GM23338 (cell line): ENCODE measurements at regions not wholly inside any gene's neighbourhood (a gene's known extent, or its start where the extent isn't known, plus 50 kb on each side); places are given as distances from the start of the nearest gene placed in this dataset.

ENCODE experiments used
- ATAC-seq: fragments of 200-7000 bp; cut with Tn5 transposase; 3 replicates; pipeline ENCODE4 v1.9.1; 2020
- DNase-seq: peaks from one replicate; pipeline ENCODE4 v3.0.0-alpha.2; 2015; ENCODE audit warnings: low spot score
- H2AFZ ChIP-seq: fragments of 200-600 bp; sonication (generic); 2 replicates; pipeline ENCODE4 v1.8.0; 2016; ENCODE audit warnings: antibody characterized with exemption, mild to moderate bottlenecking, moderate library complexity
- H3F3A ChIP-seq: fragments of 200-600 bp; sonication (generic); replicated peaks from 2 replicates; pipeline ENCODE4 v1.8.0; 2017; ENCODE audit warnings: antibody characterized with exemption, mixed run types, low read depth
- H3K27ac ChIP-seq: fragments of 200-600 bp; sonication (generic); 2 replicates; pipeline ENCODE4 v1.6.1; 2016; ENCODE audit warnings: low read depth
- H3K27me3 ChIP-seq: fragments of 200-600 bp; sonication (generic); 2 replicates; pipeline ENCODE4 v1.8.0; 2016; ENCODE audit warnings: mild to moderate bottlenecking, mixed run types, moderate library complexity; ENCODE audit not compliant: insufficient read depth
- H3K36me3 ChIP-seq: fragments of 200-600 bp; sonication (generic); 2 replicates; pipeline ENCODE4 v1.8.0; 2016; ENCODE audit warnings: mild to moderate bottlenecking; ENCODE audit not compliant: insufficient read depth
- H3K4me1 ChIP-seq: fragments of 200-600 bp; sonication (generic); 2 replicates; pipeline ENCODE4 v1.8.0; 2016; ENCODE audit warnings: mild to moderate bottlenecking, moderate library complexity; ENCODE audit not compliant: insufficient read depth
- H3K4me2 ChIP-seq: fragments of 200-600 bp; sonication (generic); 2 replicates; pipeline ENCODE4 v1.7.1; 2017; ENCODE audit warnings: mixed run types
- H3K4me3 ChIP-seq: fragments of 200-600 bp; sonication (generic); 2 replicates; pipeline ENCODE4 v1.6.1; 2016; ENCODE audit warnings: mixed run types
- H3K79me2 ChIP-seq: fragments of 200-600 bp; sonication (generic); replicated peaks from 2 replicates; pipeline ENCODE4 v1.8.0; 2017; ENCODE audit warnings: mild to moderate bottlenecking; ENCODE audit not compliant: insufficient read depth
- H3K9me2 ChIP-seq: fragments of 200-600 bp; sonication (generic); 2 replicates; pipeline ENCODE4 v1.8.0; 2017; ENCODE audit not compliant: insufficient read depth
- H4K20me1 ChIP-seq: fragments of 200-600 bp; sonication (generic); replicated peaks from 2 replicates; pipeline ENCODE4 v1.8.0; 2017; ENCODE audit warnings: mild to moderate bottlenecking; ENCODE audit not compliant: insufficient read depth
- H3K27ac Mint-ChIP-seq: 2 replicates; pipeline ENCODE4 v1.8.0; 2020; ENCODE audit warnings: inconsistent platforms, mild to moderate bottlenecking, moderate library complexity, mixed read lengths
- H3K27me3 Mint-ChIP-seq: 3 replicates; pipeline ENCODE4 v1.8.0; 2022; ENCODE audit warnings: low read depth, mild to moderate bottlenecking, moderate library complexity, mixed read lengths, inconsistent platforms; ENCODE audit not compliant: insufficient read depth, poor library complexity
- H3K36me3 Mint-ChIP-seq: 3 replicates; pipeline ENCODE4 v1.8.0; 2021; ENCODE audit warnings: low read depth, mild to moderate bottlenecking, inconsistent platforms, moderate library complexity, mixed read lengths
- H3K4me1 Mint-ChIP-seq: 3 replicates; pipeline ENCODE4 v1.8.0; 2020; ENCODE audit warnings: mild to moderate bottlenecking, inconsistent platforms, mixed read lengths
- H3K4me3 Mint-ChIP-seq: 3 replicates; pipeline ENCODE4 v1.8.0; 2021; ENCODE audit warnings: moderate library complexity, mild to moderate bottlenecking, inconsistent platforms, mixed read lengths
- H3K9me3 Mint-ChIP-seq: 3 replicates; pipeline ENCODE4 v1.8.0; 2020; ENCODE audit warnings: moderate library complexity, mild to moderate bottlenecking, inconsistent platforms, mixed read lengths
- EZH2 ChIP-seq: fragments of 200-600 bp; sonication (generic); IDR thresholded peaks from one replicate; pipeline ENCODE4 v1.8.0; 2017; ENCODE audit warnings: antibody characterized with exemption, mild to moderate bottlenecking, low read depth; ENCODE audit not compliant: unreplicated experiment
- NANOG ChIP-seq: IDR thresholded peaks from 2 replicates; pipeline ENCODE4 v1.6.1; 2016; ENCODE audit warnings: antibody characterized with exemption, borderline replicate concordance
- POLR2AphosphoS5 ChIP-seq: IDR thresholded peaks from 2 replicates; pipeline ENCODE4 v1.6.1; 2016; ENCODE audit warnings: antibody characterized with exemption, low read depth
- STAT1 ChIP-seq: IDR thresholded peaks from one replicate; pipeline ENCODE4 v1.6.1; 2016; ENCODE audit warnings: antibody characterized with exemption; ENCODE audit not compliant: unreplicated experiment
- ZNF331 ChIP-seq: fragments of 250-450 bp; sonication (Bioruptor Pico); IDR thresholded peaks from 2 replicates; pipeline ENCODE4 v1.5.0; 2020; ENCODE audit warnings: low read depth, mild to moderate bottlenecking, moderate library complexity
- TF ChIP-seq, protein P1 (sequence below): IDR thresholded peaks from one replicate; pipeline ENCODE4 v1.6.1; 2018; ENCODE audit warnings: antibody characterized with exemption; ENCODE audit not compliant: unreplicated experiment
- TF ChIP-seq, protein P2 (sequence below): IDR thresholded peaks from 2 replicates; pipeline ENCODE4 v1.6.1; 2016; ENCODE audit warnings: antibody characterized with exemption
- TF ChIP-seq, protein P3 (sequence below): fragments of 250-450 bp; sonication (Bioruptor Pico); IDR thresholded peaks from 2 replicates; pipeline ENCODE4 v1.5.0; 2020; ENCODE audit warnings: mild to moderate bottlenecking, moderate library complexity
- TF ChIP-seq, protein P4 (sequence below), 2 experiments: fragments of 200-600 bp in 1 of 2; sonication (generic) in 1 of 2; conservative IDR thresholded peaks; 2 replicates each; pipeline versions ENCODE4 v1.5.1 to v1.6.1; 2016 to 2017; ENCODE audit warnings: antibody characterized with exemption in 2 of 2, low read depth in 2 of 2, mild to moderate bottlenecking in 2 of 2, moderate library complexity in 1 of 2

DNA sequence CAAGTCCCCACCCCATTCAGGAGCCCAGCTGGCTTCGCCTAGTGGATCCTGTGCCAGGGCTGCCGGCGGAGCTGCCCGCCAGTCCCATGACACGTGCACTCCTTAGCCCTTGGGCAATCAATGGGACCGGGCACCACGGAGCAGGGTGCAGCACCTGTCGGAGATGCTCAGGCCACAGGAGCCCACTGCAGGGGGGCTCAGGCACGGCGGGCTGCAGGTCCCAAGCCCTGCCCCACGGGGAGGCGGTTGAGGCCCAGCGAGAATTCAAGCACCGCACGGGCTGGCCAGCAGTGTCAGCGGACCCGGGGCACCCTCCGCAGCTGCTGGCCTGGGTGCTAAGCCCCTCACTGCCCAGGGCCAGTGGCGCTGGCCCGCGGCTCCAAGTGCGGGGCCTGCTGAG lies 969.7 kb upstream of the CDH10 start (continued):
- TF ChIP-seq, protein P1, sequence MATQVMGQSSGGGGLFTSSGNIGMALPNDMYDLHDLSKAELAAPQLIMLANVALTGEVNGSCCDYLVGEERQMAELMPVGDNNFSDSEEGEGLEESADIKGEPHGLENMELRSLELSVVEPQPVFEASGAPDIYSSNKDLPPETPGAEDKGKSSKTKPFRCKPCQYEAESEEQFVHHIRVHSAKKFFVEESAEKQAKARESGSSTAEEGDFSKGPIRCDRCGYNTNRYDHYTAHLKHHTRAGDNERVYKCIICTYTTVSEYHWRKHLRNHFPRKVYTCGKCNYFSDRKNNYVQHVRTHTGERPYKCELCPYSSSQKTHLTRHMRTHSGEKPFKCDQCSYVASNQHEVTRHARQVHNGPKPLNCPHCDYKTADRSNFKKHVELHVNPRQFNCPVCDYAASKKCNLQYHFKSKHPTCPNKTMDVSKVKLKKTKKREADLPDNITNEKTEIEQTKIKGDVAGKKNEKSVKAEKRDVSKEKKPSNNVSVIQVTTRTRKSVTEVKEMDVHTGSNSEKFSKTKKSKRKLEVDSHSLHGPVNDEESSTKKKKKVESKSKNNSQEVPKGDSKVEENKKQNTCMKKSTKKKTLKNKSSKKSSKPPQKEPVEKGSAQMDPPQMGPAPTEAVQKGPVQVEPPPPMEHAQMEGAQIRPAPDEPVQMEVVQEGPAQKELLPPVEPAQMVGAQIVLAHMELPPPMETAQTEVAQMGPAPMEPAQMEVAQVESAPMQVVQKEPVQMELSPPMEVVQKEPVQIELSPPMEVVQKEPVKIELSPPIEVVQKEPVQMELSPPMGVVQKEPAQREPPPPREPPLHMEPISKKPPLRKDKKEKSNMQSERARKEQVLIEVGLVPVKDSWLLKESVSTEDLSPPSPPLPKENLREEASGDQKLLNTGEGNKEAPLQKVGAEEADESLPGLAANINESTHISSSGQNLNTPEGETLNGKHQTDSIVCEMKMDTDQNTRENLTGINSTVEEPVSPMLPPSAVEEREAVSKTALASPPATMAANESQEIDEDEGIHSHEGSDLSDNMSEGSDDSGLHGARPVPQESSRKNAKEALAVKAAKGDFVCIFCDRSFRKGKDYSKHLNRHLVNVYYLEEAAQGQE = no peak

DNA sequence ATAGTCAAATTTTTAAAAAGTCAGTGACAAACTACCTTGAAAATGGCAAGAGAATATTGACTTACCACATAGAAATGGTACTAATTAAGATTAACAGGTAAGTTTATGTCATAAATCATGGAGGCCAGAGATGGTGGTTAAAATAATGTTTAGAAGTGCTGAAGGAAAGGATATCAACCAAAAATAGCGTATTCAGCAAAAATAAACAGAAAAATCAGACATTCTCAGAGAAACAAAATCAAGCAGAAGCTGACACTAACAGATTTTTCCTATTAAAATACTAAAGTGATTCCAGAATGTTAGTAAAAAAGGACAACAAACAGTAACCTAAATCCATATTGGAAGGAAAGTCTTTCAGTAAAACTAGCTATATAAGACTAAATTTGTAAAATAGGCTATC lies 959.9 kb upstream of the CDH10 start:
- H3K36me3 Mint-ChIP-seq = peaks cover 7% of the 10 kb centered on the region; the same call in 1 of the 3 replicates
- Histone ChIP-seq H3K79me2 (no peaks in the 10 kb centered on the region), H3F3A (no peaks in the 10 kb centered on the region), H2AFZ (no peak overlapping the region), H4K20me1 (no peaks in the 10 kb centered on the region), H3K27ac (no peak overlapping the region), H3K4me2 (no peak overlapping the region), H3K4me1 (no peaks in the 10 kb centered on the region), H3K27me3 (no peaks in the 10 kb centered on the region), H3K9me2 (peaks cover 20% of the 10 kb centered on the region; the same call in 1 of the 2 replicates), H3K36me3 (no peaks in the 10 kb centered on the region), H3K4me3 (no peak overlapping the region)
- H3K4me3 Mint-ChIP-seq = no peak overlapping the region
- peaks cover 2% of the 10 kb centered on the region for H3K27me3 Mint-ChIP-seq
- H3K27ac Mint-ChIP-seq = no peak overlapping the region
- no peak for ATAC-seq
- peaks cover 12% of the 10 kb centered on the region; the same call in 2 of the 3 replicates for H3K9me3 Mint-ChIP-seq
- no peaks in the 10 kb centered on the region for H3K4me1 Mint-ChIP-seq
- no peak for DNase-seq
- TF ChIP-seq POLR2AphosphoS5 (no peak), STAT1 (no peak), ZNF331 (no peak), EZH2 (no peak), NANOG (no peak)
- TF ChIP-seq, protein P2, sequence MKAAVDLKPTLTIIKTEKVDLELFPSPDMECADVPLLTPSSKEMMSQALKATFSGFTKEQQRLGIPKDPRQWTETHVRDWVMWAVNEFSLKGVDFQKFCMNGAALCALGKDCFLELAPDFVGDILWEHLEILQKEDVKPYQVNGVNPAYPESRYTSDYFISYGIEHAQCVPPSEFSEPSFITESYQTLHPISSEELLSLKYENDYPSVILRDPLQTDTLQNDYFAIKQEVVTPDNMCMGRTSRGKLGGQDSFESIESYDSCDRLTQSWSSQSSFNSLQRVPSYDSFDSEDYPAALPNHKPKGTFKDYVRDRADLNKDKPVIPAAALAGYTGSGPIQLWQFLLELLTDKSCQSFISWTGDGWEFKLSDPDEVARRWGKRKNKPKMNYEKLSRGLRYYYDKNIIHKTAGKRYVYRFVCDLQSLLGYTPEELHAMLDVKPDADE = no peak
- TF ChIP-seq, protein P3, sequence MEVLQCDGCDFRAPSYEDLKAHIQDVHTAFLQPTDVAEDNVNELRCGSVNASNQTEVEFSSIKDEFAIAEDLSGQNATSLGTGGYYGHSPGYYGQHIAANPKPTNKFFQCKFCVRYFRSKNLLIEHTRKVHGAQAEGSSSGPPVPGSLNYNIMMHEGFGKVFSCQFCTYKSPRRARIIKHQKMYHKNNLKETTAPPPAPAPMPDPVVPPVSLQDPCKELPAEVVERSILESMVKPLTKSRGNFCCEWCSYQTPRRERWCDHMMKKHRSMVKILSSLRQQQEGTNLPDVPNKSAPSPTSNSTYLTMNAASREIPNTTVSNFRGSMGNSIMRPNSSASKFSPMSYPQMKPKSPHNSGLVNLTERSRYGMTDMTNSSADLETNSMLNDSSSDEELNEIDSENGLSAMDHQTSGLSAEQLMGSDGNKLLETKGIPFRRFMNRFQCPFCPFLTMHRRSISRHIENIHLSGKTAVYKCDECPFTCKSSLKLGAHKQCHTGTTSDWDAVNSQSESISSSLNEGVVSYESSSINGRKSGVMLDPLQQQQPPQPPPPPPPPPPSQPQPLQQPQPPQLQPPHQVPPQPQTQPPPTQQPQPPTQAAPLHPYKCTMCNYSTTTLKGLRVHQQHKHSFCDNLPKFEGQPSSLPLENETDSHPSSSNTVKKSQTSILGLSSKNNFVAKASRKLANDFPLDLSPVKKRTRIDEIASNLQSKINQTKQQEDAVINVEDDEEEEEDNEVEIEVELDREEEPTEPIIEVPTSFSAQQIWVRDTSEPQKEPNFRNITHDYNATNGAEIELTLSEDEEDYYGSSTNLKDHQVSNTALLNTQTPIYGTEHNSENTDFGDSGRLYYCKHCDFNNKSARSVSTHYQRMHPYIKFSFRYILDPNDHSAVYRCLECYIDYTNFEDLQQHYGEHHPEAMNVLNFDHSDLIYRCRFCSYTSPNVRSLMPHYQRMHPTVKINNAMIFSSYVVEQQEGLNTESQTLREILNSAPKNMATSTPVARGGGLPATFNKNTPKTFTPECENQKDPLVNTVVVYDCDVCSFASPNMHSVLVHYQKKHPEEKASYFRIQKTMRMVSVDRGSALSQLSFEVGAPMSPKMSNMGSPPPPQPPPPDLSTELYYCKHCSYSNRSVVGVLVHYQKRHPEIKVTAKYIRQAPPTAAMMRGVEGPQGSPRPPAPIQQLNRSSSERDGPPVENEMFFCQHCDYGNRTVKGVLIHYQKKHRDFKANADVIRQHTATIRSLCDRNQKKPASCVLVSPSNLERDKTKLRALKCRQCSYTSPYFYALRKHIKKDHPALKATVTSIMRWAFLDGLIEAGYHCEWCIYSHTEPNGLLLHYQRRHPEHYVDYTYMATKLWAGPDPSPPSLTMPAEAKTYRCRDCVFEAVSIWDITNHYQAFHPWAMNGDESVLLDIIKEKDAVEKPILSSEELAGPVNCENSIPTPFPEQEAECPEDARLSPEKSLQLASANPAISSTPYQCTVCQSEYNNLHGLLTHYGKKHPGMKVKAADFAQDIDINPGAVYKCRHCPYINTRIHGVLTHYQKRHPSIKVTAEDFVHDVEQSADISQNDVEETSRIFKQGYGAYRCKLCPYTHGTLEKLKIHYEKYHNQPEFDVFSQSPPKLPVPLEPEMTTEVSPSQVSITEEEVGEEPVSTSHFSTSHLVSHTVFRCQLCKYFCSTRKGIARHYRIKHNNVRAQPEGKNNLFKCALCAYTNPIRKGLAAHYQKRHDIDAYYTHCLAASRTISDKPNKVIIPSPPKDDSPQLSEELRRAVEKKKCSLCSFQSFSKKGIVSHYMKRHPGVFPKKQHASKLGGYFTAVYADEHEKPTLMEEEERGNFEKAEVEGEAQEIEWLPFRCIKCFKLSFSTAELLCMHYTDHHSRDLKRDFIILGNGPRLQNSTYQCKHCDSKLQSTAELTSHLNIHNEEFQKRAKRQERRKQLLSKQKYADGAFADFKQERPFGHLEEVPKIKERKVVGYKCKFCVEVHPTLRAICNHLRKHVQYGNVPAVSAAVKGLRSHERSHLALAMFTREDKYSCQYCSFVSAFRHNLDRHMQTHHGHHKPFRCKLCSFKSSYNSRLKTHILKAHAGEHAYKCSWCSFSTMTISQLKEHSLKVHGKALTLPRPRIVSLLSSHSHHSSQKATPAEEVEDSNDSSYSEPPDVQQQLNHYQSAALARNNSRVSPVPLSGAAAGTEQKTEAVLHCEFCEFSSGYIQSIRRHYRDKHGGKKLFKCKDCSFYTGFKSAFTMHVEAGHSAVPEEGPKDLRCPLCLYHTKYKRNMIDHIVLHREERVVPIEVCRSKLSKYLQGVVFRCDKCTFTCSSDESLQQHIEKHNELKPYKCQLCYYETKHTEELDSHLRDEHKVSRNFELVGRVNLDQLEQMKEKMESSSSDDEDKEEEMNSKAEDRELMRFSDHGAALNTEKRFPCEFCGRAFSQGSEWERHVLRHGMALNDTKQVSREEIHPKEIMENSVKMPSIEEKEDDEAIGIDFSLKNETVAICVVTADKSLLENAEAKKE (CRISPR knock-in tag) = no peak
- TF ChIP-seq, protein P1 = no peak
- TF ChIP-seq, protein P4, sequence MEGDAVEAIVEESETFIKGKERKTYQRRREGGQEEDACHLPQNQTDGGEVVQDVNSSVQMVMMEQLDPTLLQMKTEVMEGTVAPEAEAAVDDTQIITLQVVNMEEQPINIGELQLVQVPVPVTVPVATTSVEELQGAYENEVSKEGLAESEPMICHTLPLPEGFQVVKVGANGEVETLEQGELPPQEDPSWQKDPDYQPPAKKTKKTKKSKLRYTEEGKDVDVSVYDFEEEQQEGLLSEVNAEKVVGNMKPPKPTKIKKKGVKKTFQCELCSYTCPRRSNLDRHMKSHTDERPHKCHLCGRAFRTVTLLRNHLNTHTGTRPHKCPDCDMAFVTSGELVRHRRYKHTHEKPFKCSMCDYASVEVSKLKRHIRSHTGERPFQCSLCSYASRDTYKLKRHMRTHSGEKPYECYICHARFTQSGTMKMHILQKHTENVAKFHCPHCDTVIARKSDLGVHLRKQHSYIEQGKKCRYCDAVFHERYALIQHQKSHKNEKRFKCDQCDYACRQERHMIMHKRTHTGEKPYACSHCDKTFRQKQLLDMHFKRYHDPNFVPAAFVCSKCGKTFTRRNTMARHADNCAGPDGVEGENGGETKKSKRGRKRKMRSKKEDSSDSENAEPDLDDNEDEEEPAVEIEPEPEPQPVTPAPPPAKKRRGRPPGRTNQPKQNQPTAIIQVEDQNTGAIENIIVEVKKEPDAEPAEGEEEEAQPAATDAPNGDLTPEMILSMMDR (conservative IDR thresholded peaks at IDR 0.05; ENCODE audit: low read depth in 2 of 2) = no peak
